Brain microvascular endothelial cell (primary cell): ENCODE measurements at regions not wholly inside any gene's neighbourhood (a gene's known extent, or its start where the extent isn't known, plus 50 kb on each side); places are given as distances from the start of the nearest gene placed in this dataset.

Source experiments
- DNase-seq: peaks from one replicate; pipeline ENCODE4 v3.0.0-alpha.2; 2020
- H3K27ac ChIP-seq: fragments of 250-450 bp; sonication (Bioruptor Pico); 2 replicates; pipeline ENCODE4 v1.5.1; 2020; ENCODE audit warnings: mild to moderate bottlenecking, moderate library complexity
- H3K27me3 ChIP-seq: fragments of 250-450 bp; sonication (Bioruptor Pico); replicated peaks from 2 replicates; pipeline ENCODE4 v1.5.1; 2020; ENCODE audit warnings: mild to moderate bottlenecking
- H3K36me3 ChIP-seq: fragments of 250-450 bp; sonication (Bioruptor Pico); replicated peaks from 2 replicates; pipeline ENCODE4 v1.5.1; 2020; ENCODE audit warnings: mild to moderate bottlenecking
- H3K4me3 ChIP-seq: 2 replicates; pipeline ENCODE4 v1.5.1; 2011; ENCODE audit warnings: low read depth, mild to moderate bottlenecking, control low read depth, low read length, moderate library complexity
- in situ Hi-C: cut with HindIII; loops from 2 replicates; pipeline ENCODE4 v1.10.0; 2017; ENCODE audit warnings: low sequenced_read_pairs, low pct_ligation_motif_present
- TF ChIP-seq, protein P1 (sequence below): IDR thresholded peaks from 2 replicates; pipeline ENCODE4 v1.5.1; 2011; ENCODE audit warnings: low read depth, mild to moderate bottlenecking, moderate library complexity, low read length, control low read depth, inconsistent platforms; ENCODE audit errors: missing control alignments

DNA sequence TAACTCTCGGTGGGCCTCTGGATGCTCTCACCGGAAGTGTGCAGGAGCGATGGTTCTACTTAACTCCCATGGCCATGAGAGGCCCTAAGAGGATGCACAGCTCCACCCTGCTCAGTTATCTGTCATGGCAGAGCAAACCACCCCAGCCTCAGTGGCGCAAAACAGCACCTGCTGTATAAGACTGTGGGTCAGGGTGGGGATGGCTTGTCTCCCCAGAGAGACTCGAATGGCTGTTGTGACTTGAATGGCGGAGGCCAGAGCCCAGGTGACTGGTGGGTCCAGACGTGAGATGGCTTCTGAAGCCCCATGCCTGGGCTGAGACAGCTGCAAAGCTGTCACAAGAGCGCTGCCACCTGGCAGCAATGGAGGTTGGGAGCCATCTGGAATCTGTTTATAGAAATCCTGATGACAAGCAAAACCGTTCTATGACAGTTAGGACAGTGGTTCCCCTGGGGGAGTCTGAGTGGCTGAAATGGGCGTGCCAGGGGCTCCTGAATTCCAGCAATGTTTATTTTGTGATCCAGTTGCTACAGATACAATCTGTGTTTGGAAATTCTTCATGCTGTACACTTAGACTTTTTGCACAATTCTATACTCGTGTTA, 490.5 kb downstream of the TCERG1L start:
- Histone ChIP-seq H3K4me3 (no peak overlapping the region), H3K36me3 (no peaks in the 10 kb centered on the region), H3K27me3 (no peaks in the 10 kb centered on the region), H3K27ac (no peak overlapping the region)
- TF ChIP-seq, protein P1, sequence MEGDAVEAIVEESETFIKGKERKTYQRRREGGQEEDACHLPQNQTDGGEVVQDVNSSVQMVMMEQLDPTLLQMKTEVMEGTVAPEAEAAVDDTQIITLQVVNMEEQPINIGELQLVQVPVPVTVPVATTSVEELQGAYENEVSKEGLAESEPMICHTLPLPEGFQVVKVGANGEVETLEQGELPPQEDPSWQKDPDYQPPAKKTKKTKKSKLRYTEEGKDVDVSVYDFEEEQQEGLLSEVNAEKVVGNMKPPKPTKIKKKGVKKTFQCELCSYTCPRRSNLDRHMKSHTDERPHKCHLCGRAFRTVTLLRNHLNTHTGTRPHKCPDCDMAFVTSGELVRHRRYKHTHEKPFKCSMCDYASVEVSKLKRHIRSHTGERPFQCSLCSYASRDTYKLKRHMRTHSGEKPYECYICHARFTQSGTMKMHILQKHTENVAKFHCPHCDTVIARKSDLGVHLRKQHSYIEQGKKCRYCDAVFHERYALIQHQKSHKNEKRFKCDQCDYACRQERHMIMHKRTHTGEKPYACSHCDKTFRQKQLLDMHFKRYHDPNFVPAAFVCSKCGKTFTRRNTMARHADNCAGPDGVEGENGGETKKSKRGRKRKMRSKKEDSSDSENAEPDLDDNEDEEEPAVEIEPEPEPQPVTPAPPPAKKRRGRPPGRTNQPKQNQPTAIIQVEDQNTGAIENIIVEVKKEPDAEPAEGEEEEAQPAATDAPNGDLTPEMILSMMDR, result no peak
- in situ Hi-C loops, result no loop called here
- DNase-seq, result no peak

DNA sequence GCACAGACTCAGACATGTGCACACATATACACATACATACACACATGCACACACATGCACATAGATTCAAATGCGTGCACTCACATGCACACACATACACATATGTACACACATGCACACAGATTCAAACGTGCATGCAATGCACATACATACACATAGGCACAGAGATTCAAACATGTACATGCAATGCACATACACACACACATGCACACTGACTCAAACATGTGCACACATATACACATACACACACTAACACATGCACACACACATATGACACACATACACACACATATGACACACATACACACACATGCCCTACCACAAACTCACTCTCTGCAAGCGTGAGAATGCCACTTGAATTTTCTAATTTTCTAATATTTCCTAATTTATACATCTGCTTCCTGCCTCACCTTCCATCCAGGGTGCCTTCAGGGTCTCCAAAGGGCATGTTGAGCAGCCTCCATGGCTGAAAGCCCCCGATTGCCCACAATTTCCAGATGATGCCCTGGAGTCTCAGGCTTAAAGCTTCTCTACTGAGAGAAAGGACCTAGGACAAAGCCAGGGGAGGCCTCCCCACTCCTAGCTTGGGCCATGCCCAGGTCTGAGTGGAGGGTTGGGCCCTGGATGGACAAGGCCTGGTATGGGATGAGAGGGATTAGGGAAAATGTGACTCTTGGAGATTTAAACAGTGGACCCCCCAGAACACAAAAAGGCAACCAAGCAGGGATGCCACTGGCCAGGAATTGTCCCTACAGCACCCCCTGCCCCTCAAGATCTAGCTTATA, 487.1 kb downstream of the TCERG1L start:
- TF ChIP-seq, protein P1, result no peak
- in situ Hi-C loops, result no loop called here
- no peak for DNase-seq

DNA sequence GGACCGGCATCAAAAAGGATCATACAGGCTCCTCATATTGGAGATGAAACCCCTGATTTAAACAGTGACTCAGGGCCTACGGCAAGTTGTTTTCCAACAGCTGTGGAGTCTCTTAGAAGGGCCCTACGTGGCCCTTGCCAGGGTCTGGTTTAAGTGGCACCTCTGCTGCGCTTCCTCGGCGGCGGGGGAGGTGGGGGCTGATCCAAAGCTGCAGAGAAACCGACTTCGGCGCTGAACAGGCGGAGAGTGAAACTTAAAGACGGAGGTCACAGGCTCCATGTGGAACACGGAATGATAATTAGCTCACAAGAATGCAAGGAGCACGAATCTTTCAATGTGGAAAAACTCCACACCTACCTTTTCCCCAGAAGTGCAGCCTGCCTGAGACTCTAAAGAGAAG, 477.9 kb downstream of the TCERG1L start:
- H3K27me3 ChIP-seq, result no peaks in the 10 kb centered on the region
- TF ChIP-seq, protein P1, result no peak
- in situ Hi-C loops, result no loop called here
- no peak overlapping the region for H3K4me3 ChIP-seq
- H3K27ac ChIP-seq, result no peak overlapping the region
- DNase-seq, result no peak
- H3K36me3 ChIP-seq, result no peaks in the 10 kb centered on the region

More for the DNA sequence above, 487.1 kb downstream of the TCERG1L start:
- H3K4me3 ChIP-seq, result no peak overlapping the region
- no peak overlapping the region for H3K27ac ChIP-seq
- H3K36me3 ChIP-seq, result no peaks in the 10 kb centered on the region
- no peaks in the 10 kb centered on the region for H3K27me3 ChIP-seq

DNA sequence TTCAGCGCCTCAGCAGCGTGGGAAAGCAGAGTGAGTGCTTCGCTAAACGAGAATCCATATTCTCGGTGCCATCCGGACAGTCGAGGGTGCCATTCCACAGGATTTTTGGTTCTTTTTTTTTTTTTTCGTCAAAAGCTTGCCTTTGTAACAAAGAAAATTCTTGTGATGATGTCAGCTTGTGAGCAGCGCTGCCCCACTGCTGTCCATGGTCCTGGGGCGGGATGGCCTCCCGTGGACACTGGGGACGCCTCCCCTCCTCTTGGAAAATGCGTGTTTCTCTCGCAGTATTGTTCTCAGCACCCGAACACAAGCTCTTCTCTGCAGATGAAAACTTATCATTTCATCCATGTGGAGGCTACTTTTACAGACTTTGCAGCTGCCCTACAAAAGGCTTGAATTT, 477.4 kb downstream of the TCERG1L start:
- no peak for DNase-seq
- H3K36me3 ChIP-seq, result no peaks in the 10 kb centered on the region
- in situ Hi-C loops, result no loop called here
- TF ChIP-seq, protein P1, result no peak
- H3K27me3 ChIP-seq, result no peaks in the 10 kb centered on the region
- H3K27ac ChIP-seq, result no peak overlapping the region
- H3K4me3 ChIP-seq, result no peak overlapping the region

DNA sequence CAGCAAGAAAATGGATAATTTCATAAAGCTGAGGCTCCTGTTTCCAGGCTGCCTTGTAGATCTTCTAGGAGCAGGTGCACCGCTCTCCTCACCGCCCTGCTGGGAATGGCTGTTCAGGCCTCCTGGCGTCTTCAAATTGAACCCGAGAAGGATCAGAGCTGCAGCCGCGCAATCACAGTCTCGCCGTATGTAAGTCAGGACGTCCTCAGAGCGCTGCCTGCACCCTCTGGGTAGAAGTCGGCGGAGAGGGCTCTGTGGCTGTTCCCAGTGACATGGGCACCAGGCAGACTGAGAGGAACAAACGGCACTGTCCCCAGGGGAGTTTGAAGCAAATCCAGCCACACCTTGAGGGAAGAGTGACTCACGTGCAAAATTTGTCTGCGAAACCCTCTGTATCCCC, 476.9 kb downstream of the TCERG1L start:
- Histone ChIP-seq H3K36me3 (no peaks in the 10 kb centered on the region), H3K27me3 (no peaks in the 10 kb centered on the region), H3K27ac (no peak overlapping the region), H3K4me3 (no peak overlapping the region)
- TF ChIP-seq, protein P1, result no peak
- DNase-seq, result no peak
- in situ Hi-C loops, result no loop called here
